ENCODE measurements at regions not wholly inside any gene's neighbourhood (a gene's known extent, or its start where the extent isn't known, plus 50 kb on each side); places are given as distances from the start of the nearest gene placed in this dataset.

DNA sequence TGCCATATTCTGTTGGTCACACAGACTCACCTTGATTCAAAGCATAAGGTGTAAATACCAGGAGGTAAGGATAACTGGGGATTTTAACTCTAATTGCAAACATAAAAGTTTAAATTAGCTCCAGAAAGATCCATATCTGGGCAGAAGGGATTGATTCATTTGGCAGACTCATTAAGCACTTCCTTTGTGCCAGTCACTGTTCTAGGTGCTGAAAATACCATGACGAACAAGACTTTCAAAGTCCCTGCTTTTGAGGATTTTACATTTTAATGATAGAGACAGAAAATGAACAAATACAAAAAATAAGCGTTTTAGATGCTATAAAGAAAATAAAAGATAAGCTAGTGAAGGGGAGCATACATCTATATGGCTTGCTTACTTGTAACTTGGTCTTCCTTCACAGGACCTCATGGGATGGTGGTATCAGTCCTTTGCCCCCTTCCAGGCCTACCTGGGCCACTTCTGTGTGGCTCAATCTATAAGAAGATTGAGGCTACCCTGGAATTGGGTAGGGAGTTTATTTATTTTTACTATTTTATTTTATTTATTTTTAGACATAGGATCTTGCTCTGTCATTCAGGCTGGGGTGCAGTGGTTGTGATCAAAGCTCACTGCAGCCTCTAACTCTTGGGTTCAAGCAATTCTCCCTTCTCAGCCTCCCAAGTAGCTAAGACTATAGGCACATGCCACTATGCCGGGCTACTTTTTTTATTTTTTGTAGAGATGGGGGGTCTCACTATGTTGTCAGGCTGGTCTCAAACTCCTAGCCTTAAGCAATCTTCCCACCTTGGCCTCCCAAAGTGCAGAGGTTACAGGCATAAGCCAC is 212.8 kb downstream of the MYCN start:
- no peaks in the 10 kb centered on the region for H3K4me1 ChIP-seq (replicated peaks in 1 of 4; ENCODE audit: control insufficient read depth in 3 of 4, insufficient read depth in 4 of 4, low read length in 3 of 4)
- 92% methylated on average over 3 of the region's 3 CpGs; no CpG with 5 or more reads in 1 of the 2 experiments for WGBS, 2 experiments (ENCODE audit: extremely low coverage in 1 of 2, insufficient coverage in 1 of 2, insufficient read length in 1 of 2, insufficient replicate concordance in 2 of 2, low coverage in 1 of 2, low lambda C conversion rate in 2 of 2, missing lambda C conversion rate in 1 of 2)
- no peak for TF ChIP-seq SAP30 (IDR thresholded peaks at IDR 0.05; ENCODE audit: insufficient read depth, insufficient replicate concordance, low read length)
- TF ChIP-seq, protein P1, sequence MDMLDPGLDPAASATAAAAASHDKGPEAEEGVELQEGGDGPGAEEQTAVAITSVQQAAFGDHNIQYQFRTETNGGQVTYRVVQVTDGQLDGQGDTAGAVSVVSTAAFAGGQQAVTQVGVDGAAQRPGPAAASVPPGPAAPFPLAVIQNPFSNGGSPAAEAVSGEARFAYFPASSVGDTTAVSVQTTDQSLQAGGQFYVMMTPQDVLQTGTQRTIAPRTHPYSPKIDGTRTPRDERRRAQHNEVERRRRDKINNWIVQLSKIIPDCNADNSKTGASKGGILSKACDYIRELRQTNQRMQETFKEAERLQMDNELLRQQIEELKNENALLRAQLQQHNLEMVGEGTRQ (IDR thresholded peaks at IDR 0.05; ENCODE audit: low read length): no peak
- no peak for TF ChIP-seq JUN (IDR thresholded peaks at IDR 0.05; ENCODE audit: low read depth, low read length)
- TF ChIP-seq HDAC2 (IDR thresholded peaks at IDR 0.05; ENCODE audit: borderline replicate concordance in 1 of 2, low read depth in 2 of 2, low read length in 2 of 2): no peak
- TF ChIP-seq, protein P2, sequence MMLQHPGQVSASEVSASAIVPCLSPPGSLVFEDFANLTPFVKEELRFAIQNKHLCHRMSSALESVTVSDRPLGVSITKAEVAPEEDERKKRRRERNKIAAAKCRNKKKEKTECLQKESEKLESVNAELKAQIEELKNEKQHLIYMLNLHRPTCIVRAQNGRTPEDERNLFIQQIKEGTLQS (IDR thresholded peaks at IDR 0.05; ENCODE audit: insufficient read depth, low read depth, low read length): no peak
- TF ChIP-seq SIX5 (IDR thresholded peaks at IDR 0.05; ENCODE audit: low read depth, low read length): no peak
- no peak for TF ChIP-seq CBX8 (IDR thresholded peaks at IDR 0.05; ENCODE audit: borderline replicate concordance, low read depth, low read length)
- TF ChIP-seq CHD2 (IDR thresholded peaks at IDR 0.05; ENCODE audit: low read length): no peak

More for the DNA sequence above, 212.8 kb downstream of the MYCN start:
- FAIRE-seq (no peak), DNase-seq (ENCODE audit: low read depth in 1 of 2, low spot score in 2 of 2) (no peak)
- H4K8ac ChIP-seq (ENCODE audit: extremely low read depth, insufficient read depth, low read length): no peak overlapping the region
- POLR2A ChIA-PET (ENCODE audit: partially characterized antibody): interaction anchor here (1.6 kb wide), 1 partner anchor 15 kb away, joined by 3 read pairs; no protein-coding TSS in a partner anchor
- no peak overlapping the region for H3K18ac ChIP-seq (ENCODE audit: extremely low read depth, low read length)
- no peak overlapping the region for H2BK120ac ChIP-seq (replicated peaks; ENCODE audit: low read depth, low read length)
- H2BK12ac ChIP-seq (ENCODE audit: low read depth, low read length): no peak overlapping the region
- H3K4me2 ChIP-seq (ENCODE audit: insufficient read depth in 1 of 2, low read depth in 2 of 2, low read length in 2 of 2): no peak overlapping the region
- H3K23me2 ChIP-seq (ENCODE audit: low read depth, low read length): no peaks in the 10 kb centered on the region
- H2BK20ac ChIP-seq (ENCODE audit: low read length): no peak overlapping the region
- H3K56ac ChIP-seq (replicated peaks; ENCODE audit: insufficient read length, low read depth, low read length): no peak overlapping the region
- H3K79me1 ChIP-seq (ENCODE audit: low read depth, low read length): no peaks in the 10 kb centered on the region
- no peaks in the 10 kb centered on the region for H4K20me1 ChIP-seq (replicated peaks in 1 of 2; ENCODE audit: control insufficient read depth in 1 of 2, insufficient read depth in 2 of 2, low read length in 2 of 2)
- H4K91ac ChIP-seq (replicated peaks; ENCODE audit: insufficient read length, low read length): no peak overlapping the region
- H2BK5ac ChIP-seq (ENCODE audit: low read depth, low read length): no peak overlapping the region
- H3K27ac ChIP-seq (ENCODE audit: low read depth, low read length): no peak overlapping the region
- CTCF ChIA-PET (ENCODE audit: partially characterized antibody): interaction anchor here (0.9 to 1.7 kb wide), 4 partner anchors 9 to 214 kb away, joined by 3 to 7 read pairs (median 4); no protein-coding TSS in a partner anchor
- no peak overlapping the region for H2AK5ac ChIP-seq (ENCODE audit: low read depth, low read length)
- H3K36me3 ChIP-seq (ENCODE audit: control insufficient read depth in 2 of 4, insufficient read depth in 4 of 4, low read length in 3 of 4): no peaks in the 10 kb centered on the region
- no peak overlapping the region for H3K4ac ChIP-seq (replicated peaks; ENCODE audit: insufficient read length, low read depth, low read length)
- H3K27me3 ChIP-seq (replicated peaks in 1 of 4; ENCODE audit: control insufficient read depth in 3 of 4, extremely low read depth in 1 of 4, insufficient read depth in 3 of 4, low read length in 3 of 4): no peaks in the 10 kb centered on the region
- no peak overlapping the region for H2AFZ ChIP-seq (ENCODE audit: low read length)
- H2BK15ac ChIP-seq (ENCODE audit: low read length): no peak overlapping the region
- H3K14ac ChIP-seq (ENCODE audit: insufficient read length): no peak overlapping the region
- no peak overlapping the region for H4K5ac ChIP-seq (ENCODE audit: insufficient read length, low read depth, low read length)
- no peak overlapping the region for H3K4me3 ChIP-seq (ENCODE audit: extremely low read depth in 1 of 4, insufficient read depth in 2 of 4, low read depth in 3 of 4, low read length in 4 of 4)
- no peaks in the 10 kb centered on the region for H3K79me2 ChIP-seq (ENCODE audit: control insufficient read depth in 1 of 2, insufficient read depth in 2 of 2, low read length in 2 of 2)
- H3K9me3 ChIP-seq (ENCODE audit: insufficient read depth in 2 of 2, low read depth in 1 of 2, low read length in 1 of 2): no peaks in the 10 kb centered on the region
- no peak overlapping the region for H3K9ac ChIP-seq (replicated peaks in 1 of 4; ENCODE audit: extremely low read depth in 1 of 4, low read depth in 3 of 4, low read length in 3 of 4)
- no peak overlapping the region for H3K23ac ChIP-seq (ENCODE audit: insufficient read length)

All from H1 (cell line).